PFSK-1 (cell line): ENCODE measurements at regions not wholly inside any gene's neighbourhood (a gene's known extent, or its start where the extent isn't known, plus 50 kb on each side); places are given as distances from the start of the nearest gene placed in this dataset.

Experiments
- FOXP2 ChIP-seq: optimal IDR thresholded peaks from 2 replicates; pipeline ENCODE3; 2011; ENCODE audit warnings: borderline replicate concordance, control low read depth, inconsistent platforms; ENCODE audit not compliant: insufficient read depth; ENCODE audit errors: extremely low read length, extremely low read depth
- POLR2AphosphoS5 ChIP-seq: IDR thresholded peaks from 2 replicates; pipeline ENCODE4 v1.6.1; 2012; ENCODE audit warnings: low read depth, mild to moderate bottlenecking, control low read depth, low read length, moderate library complexity
- SIN3A ChIP-seq: IDR thresholded peaks from 2 replicates; pipeline ENCODE4 v1.6.1; 2012; ENCODE audit warnings: mild to moderate bottlenecking, low read length, moderate library complexity, borderline replicate concordance; ENCODE audit not compliant: insufficient read depth
- TAF1 ChIP-seq: IDR thresholded peaks from 2 replicates; pipeline ENCODE4 v1.6.1; 2012; ENCODE audit warnings: low read length, control low read depth, borderline replicate concordance; ENCODE audit not compliant: insufficient read depth
- TF ChIP-seq, protein P1 (sequence below), 2 experiments: IDR thresholded peaks; 2 replicates each; pipeline versions ENCODE4 v1.6.1 to v1.8.0; 2011 to 2012; ENCODE audit warnings: low read depth in 2 of 2, low read length in 2 of 2, control low read depth in 1 of 2, inconsistent platforms in 1 of 2, mild to moderate bottlenecking in 1 of 2, moderate library complexity in 1 of 2; ENCODE audit not compliant: insufficient read depth in 1 of 2

DNA sequence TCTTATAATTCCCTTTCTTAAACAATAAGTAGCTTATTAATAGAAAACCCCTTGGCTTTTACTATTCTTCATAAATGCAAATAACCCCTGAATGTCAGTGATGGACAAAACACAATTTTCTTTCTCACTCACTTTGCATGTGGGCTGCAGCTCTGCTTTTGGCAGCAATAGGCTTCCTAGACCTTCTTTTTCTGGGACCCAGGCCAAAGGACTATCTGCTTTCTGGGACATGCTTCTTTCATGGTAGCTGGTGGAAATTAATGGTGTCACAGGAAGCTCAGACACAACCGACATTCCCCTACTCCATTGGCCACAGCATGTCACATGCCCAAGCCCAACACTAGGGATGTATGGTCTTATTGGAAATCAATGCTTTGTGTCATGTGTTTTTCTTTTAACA lies 134.3 kb upstream of the MDFIC start:
- TF ChIP-seq POLR2AphosphoS5: no peak

DNA sequence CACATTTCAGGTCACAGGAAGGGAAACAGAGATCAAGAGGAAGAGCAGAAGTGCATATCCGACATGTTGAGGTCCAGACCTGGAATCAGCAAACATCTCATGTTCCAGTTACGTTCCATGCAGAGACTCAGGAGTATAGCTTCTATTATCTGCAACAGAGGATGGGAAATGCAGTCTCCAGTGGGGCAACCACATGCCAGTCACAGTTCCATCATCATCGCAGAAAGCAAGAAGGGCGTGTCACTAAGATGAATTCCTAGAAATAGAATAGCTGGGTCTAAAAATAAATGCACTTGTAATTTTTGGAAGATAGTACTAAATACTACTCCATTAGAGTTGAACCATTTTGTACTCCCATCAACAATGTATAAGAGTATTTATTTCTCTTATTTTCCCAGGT lies 133.2 kb upstream of the MDFIC start:
- no peak for TF ChIP-seq FOXP2
- TF ChIP-seq, protein P1, sequence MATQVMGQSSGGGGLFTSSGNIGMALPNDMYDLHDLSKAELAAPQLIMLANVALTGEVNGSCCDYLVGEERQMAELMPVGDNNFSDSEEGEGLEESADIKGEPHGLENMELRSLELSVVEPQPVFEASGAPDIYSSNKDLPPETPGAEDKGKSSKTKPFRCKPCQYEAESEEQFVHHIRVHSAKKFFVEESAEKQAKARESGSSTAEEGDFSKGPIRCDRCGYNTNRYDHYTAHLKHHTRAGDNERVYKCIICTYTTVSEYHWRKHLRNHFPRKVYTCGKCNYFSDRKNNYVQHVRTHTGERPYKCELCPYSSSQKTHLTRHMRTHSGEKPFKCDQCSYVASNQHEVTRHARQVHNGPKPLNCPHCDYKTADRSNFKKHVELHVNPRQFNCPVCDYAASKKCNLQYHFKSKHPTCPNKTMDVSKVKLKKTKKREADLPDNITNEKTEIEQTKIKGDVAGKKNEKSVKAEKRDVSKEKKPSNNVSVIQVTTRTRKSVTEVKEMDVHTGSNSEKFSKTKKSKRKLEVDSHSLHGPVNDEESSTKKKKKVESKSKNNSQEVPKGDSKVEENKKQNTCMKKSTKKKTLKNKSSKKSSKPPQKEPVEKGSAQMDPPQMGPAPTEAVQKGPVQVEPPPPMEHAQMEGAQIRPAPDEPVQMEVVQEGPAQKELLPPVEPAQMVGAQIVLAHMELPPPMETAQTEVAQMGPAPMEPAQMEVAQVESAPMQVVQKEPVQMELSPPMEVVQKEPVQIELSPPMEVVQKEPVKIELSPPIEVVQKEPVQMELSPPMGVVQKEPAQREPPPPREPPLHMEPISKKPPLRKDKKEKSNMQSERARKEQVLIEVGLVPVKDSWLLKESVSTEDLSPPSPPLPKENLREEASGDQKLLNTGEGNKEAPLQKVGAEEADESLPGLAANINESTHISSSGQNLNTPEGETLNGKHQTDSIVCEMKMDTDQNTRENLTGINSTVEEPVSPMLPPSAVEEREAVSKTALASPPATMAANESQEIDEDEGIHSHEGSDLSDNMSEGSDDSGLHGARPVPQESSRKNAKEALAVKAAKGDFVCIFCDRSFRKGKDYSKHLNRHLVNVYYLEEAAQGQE (IDR thresholded peaks at IDR 0.05; ENCODE audit: insufficient read depth in 1 of 2, low read depth in 2 of 2, low read length in 2 of 2): no peak
- TF ChIP-seq SIN3A: no peak
- no peak for TF ChIP-seq POLR2AphosphoS5
- no peak for TF ChIP-seq TAF1

DNA sequence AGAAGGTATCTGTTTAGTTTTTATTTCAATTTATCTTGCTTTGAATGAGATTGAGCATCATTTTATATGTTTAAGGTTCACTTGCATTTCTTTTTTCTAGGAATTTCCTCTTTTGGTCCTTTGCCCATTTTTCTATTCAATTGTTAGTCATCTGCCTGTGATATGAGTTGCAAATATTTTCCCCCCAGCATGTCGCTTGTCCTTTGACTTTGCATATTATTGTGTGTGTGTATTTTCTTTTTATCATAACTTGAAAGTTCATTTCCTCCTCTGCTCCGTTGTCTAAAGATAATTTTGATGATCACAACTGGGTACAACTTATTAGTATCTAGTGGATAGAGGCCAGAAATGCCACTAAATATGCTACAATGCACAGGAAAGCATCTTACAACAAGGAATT lies 132.7 kb upstream of the MDFIC start:
- no peak for TF ChIP-seq SIN3A
- TF ChIP-seq FOXP2: no peak
- TF ChIP-seq, protein P1 (IDR thresholded peaks at IDR 0.05; ENCODE audit: insufficient read depth in 1 of 2, low read depth in 2 of 2, low read length in 2 of 2): no peak
- TF ChIP-seq TAF1: no peak
- no peak for TF ChIP-seq POLR2AphosphoS5

DNA sequence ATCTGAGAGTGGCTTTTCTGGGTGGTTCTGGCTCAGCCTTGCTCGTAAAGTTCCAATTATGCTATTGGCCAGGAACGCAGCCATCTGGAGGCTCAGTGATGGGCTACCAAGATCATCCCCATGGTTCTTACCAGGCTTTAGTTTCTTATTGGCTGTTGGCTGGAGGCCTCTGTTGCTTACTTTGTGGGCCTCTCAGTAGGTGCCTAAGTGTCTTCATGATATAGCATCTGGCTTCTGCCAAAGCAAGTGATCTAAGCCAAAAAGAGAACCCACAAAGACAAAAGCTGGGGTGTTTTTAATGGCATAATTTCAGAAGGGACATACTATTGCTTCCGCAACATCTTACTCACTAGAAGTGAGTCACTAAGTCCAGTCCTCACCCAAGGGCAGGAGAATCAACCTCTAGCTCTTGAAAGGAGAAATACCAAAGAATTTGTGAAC lies 132.0 kb upstream of the MDFIC start:
- TF ChIP-seq SIN3A (no peak), POLR2AphosphoS5 (no peak)

DNA sequence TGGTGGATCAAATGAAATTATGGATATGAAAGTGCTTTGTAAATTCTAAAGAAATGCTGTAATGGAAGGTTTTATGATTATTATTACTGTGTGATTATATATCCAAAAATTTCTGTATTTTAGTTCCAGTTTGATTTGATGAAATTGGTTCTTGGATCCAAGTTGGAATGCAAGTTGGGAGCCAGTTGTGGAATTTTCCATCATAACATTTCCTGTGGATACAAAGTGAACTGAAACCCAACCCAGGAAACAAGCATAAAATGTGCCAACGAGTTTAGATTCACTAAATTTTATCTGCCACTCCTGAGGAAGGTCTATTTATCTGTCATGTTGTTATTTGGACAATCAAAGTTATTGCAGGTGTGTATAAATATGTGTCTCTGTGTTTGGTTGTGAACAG lies 131.4 kb upstream of the MDFIC start:
- TF ChIP-seq SIN3A (no peak), POLR2AphosphoS5 (no peak), FOXP2 (no peak), TAF1 (no peak)
- TF ChIP-seq, protein P1 (IDR thresholded peaks at IDR 0.05; ENCODE audit: insufficient read depth in 1 of 2, low read depth in 2 of 2, low read length in 2 of 2): no peak

DNA sequence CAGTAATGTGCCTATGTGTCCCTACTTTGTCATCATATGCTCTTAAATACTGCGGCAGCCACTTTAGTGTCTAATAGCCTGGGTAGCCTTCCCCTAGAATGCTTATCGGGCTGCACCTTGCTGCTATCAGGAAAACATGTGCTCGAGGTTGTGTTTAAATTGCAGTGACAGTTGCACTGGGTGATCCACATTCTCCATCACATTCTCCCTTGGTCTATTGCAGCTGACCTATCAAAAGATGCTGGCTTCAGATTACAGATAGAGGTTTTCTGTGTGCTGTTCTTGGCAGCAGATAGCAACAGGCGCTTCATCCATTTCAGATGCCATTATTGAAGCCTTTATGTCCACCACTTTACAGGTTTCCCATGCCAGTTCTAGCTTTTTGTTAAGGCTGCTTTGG lies 130.1 kb upstream of the MDFIC start:
- TF ChIP-seq TAF1 (no peak), POLR2AphosphoS5 (no peak), SIN3A (no peak), FOXP2 (no peak)
- TF ChIP-seq, protein P1 (IDR thresholded peaks at IDR 0.05; ENCODE audit: insufficient read depth in 1 of 2, low read depth in 2 of 2, low read length in 2 of 2): no peak
